WERI-Rb-1 (cell line): ENCODE measurements at regions not wholly inside any gene's neighbourhood (a gene's known extent, or its start where the extent isn't known, plus 50 kb on each side); places are given as distances from the start of the nearest gene placed in this dataset.

Experiments
- DNase-seq: peaks from one replicate; pipeline ENCODE4 v3.0.0-alpha.2; 2020
- H3K27ac ChIP-seq: fragments of 250-450 bp; sonication (Bioruptor Pico); 2 replicates; pipeline ENCODE4 v1.5.1; 2020; ENCODE audit warnings: mild to moderate bottlenecking, moderate library complexity
- H3K27me3 ChIP-seq: fragments of 250-450 bp; sonication (Bioruptor Pico); 2 replicates; pipeline ENCODE4 v1.5.1; 2021; ENCODE audit warnings: mild to moderate bottlenecking, low read depth, moderate library complexity; ENCODE audit not compliant: insufficient read depth, severe bottlenecking
- H3K36me3 ChIP-seq: fragments of 250-450 bp; sonication (Bioruptor Pico); 2 replicates; pipeline ENCODE4 v1.5.1; 2020; ENCODE audit warnings: mild to moderate bottlenecking, moderate library complexity
- H3K4me3 ChIP-seq: 2 replicates; pipeline ENCODE4 v1.5.1; 2011; ENCODE audit warnings: low read depth, mild to moderate bottlenecking, control low read depth, low read length
- H3K9me3 ChIP-seq: fragments of 250-450 bp; sonication (Bioruptor Pico); 2 replicates; pipeline ENCODE4 v1.5.1; 2021; ENCODE audit warnings: mild to moderate bottlenecking, moderate library complexity; ENCODE audit not compliant: severe bottlenecking
- CTCF ChIP-seq: IDR thresholded peaks from 2 replicates; pipeline ENCODE4 v1.5.1; 2011; ENCODE audit warnings: low read depth, mild to moderate bottlenecking, control low read depth, inconsistent platforms, low read length

GRCh38 chr4:19831644-19832285, 419.9 kb upstream of the SLIT2 start:
- TF ChIP-seq CTCF = no peak
- no peaks in the 10 kb centered on the region for H3K9me3 ChIP-seq
- no peaks in the 10 kb centered on the region for H3K27me3 ChIP-seq
- H3K36me3 ChIP-seq = no peaks in the 10 kb centered on the region
- no peak overlapping the region for H3K4me3 ChIP-seq
- H3K27ac ChIP-seq = no peak overlapping the region
- no peak for DNase-seq

- no peak overlapping the region for H3K27ac ChIP-seq
- TF ChIP-seq CTCF = no peak
- no peaks in the 10 kb centered on the region for H3K9me3 ChIP-seq
- H3K36me3 ChIP-seq = no peaks in the 10 kb centered on the region
- no peak overlapping the region for H3K4me3 ChIP-seq
- H3K27me3 ChIP-seq = no peaks in the 10 kb centered on the region
- DNase-seq = no peak
Measured at GRCh38 chr4:19829101-19829500, 422.6 kb upstream of the SLIT2 start.

- Histone ChIP-seq H3K27ac (no peak overlapping the region), H3K36me3 (no peaks in the 10 kb centered on the region), H3K9me3 (no peaks in the 10 kb centered on the region), H3K27me3 (no peaks in the 10 kb centered on the region), H3K4me3 (no peak overlapping the region)
- no peak for DNase-seq
- no peak for TF ChIP-seq CTCF
Measured at GRCh38 chr4:19823781-19824180, 427.9 kb upstream of the SLIT2 start.

GRCh38 chr4:19819737-19820136, 432.0 kb upstream of the SLIT2 start:
- Histone ChIP-seq H3K27me3 (no peaks in the 10 kb centered on the region), H3K4me3 (no peak overlapping the region), H3K27ac (no peak overlapping the region), H3K36me3 (no peaks in the 10 kb centered on the region), H3K9me3 (no peaks in the 10 kb centered on the region)
- no peak for DNase-seq
- TF ChIP-seq CTCF = no peak

DNA sequence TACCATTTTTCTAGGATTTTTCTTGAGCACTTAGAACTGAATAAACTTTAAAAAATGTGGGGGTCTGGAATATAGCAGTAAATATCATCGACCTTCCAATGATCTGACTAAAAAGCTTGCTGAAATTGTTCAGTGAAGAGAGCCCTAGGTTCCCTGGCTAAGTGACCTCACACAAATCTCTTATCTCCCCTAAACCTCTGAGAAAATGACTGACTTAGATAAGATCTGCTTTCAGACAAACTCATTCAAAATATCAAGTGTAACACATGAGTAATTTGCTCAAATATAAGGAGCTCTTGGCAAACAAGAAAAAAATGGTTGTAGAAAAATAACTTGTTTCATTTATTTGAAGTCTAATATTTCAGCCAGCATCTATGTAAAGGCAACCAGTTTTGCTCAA, 441.7 kb upstream of the SLIT2 start:
- TF ChIP-seq CTCF = no peak

DNA sequence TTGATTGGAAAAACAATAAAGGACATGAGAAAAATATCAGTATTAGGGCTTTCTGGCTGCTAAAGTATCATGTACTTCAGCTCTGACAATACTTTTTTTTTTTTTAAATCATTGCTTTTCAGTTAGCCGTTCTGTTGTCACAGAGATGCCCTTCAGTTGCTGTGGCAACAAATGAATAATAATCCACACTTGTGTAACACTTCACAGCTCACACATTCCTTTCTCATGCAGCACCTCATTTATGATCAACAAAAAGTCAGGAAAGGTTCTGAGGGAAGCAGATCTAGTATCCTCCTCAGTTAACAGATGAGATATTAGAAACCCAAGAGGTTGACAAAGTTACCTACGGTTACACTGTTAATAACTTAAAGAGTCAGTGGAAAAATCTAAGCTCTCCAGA, 444.2 kb upstream of the SLIT2 start:
- Histone ChIP-seq H3K36me3 (no peaks in the 10 kb centered on the region), H3K4me3 (no peak overlapping the region), H3K9me3 (no peaks in the 10 kb centered on the region), H3K27ac (no peak overlapping the region), H3K27me3 (no peaks in the 10 kb centered on the region)
- no peak for TF ChIP-seq CTCF
- no peak for DNase-seq

More for the DNA sequence above, 441.7 kb upstream of the SLIT2 start:
- Histone ChIP-seq H3K4me3 (no peak overlapping the region), H3K9me3 (no peaks in the 10 kb centered on the region), H3K27me3 (no peaks in the 10 kb centered on the region), H3K36me3 (no peaks in the 10 kb centered on the region), H3K27ac (no peak overlapping the region)
- DNase-seq = no peak
